Breast epithelium (tissue), 3 donors: ENCODE measurements at regions not wholly inside any gene's neighbourhood (a gene's known extent, or its start where the extent isn't known, plus 50 kb on each side); places are given as distances from the start of the nearest gene placed in this dataset.

Experiments used
- POLR2A ChIP-seq: fragments of 450-650 bp; IDR thresholded peaks from one replicate; pipeline ENCODE4 v1.6.1; 2016; ENCODE audit warnings: antibody characterized with exemption, mild to moderate bottlenecking, moderate library complexity
- TF ChIP-seq, protein P1 (sequence below), 3 donors: fragments of 450-650 bp; IDR thresholded peaks; one replicate each; pipeline ENCODE4 v1.5.1; 2016 to 2017; ENCODE audit warnings: antibody characterized with exemption in 3 of 3, mild to moderate bottlenecking in 3 of 3, moderate library complexity in 3 of 3

DNA sequence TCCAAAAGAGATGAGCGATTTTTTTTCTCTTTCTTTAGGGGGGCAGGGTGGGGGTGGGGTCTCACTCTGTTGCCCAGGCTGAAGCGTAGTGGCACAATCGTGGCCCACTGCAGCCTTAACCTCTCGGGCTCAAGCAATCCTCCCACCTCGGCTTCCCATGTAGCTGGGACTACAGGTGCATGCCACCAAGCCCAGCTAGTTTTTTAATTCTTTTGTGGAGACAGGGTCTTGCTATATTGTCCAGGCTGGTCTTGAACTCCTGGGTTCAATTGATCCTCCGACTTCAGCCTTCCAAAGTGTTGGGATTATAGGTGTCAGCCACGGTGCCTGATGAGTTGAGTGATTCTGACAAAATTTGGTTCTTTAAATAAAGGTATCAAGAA is 127.0 kb downstream of the ARRDC3 start:
- TF ChIP-seq, protein P1, sequence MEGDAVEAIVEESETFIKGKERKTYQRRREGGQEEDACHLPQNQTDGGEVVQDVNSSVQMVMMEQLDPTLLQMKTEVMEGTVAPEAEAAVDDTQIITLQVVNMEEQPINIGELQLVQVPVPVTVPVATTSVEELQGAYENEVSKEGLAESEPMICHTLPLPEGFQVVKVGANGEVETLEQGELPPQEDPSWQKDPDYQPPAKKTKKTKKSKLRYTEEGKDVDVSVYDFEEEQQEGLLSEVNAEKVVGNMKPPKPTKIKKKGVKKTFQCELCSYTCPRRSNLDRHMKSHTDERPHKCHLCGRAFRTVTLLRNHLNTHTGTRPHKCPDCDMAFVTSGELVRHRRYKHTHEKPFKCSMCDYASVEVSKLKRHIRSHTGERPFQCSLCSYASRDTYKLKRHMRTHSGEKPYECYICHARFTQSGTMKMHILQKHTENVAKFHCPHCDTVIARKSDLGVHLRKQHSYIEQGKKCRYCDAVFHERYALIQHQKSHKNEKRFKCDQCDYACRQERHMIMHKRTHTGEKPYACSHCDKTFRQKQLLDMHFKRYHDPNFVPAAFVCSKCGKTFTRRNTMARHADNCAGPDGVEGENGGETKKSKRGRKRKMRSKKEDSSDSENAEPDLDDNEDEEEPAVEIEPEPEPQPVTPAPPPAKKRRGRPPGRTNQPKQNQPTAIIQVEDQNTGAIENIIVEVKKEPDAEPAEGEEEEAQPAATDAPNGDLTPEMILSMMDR (IDR thresholded peaks at IDR 0.05), result no peak
- no peak for TF ChIP-seq POLR2A
